H1 (cell line): ENCODE measurements at regions not wholly inside any gene's neighbourhood (a gene's known extent, or its start where the extent isn't known, plus 50 kb on each side); places are given as distances from the start of the nearest gene placed in this dataset.

ENCODE experiments used
- CTCF ChIA-PET: fragments of 300-600 bp; sonication (Branson Sonifier 250); formaldehyde crosslinking; loops from one replicate; lab custom pipeline; 2021; ENCODE audit not compliant: partially characterized antibody; lab: Charles Lee
- POLR2A ChIA-PET: fragments of 300-600 bp; sonication (Branson Sonifier 250); formaldehyde crosslinking; loops from one replicate; lab custom pipeline; 2021; ENCODE audit warnings: inconsistent platforms; ENCODE audit not compliant: partially characterized antibody; lab: Charles Lee
- DNase-seq, 2 experiments: peaks; one replicate each; pipeline versions ENCODE4 v3.0.0 to v3.0.0-alpha.2; 2010 to 2022; ENCODE audit warnings: low spot score in 2 of 2, low read depth in 1 of 2, mixed read lengths in 1 of 2
- FAIRE-seq: peaks from 2 replicates; lab custom pipeline; 2011; peaks lifted over from hg19 to GRCh38; lab: Jason Lieb, UNC
- H2AFZ ChIP-seq: 2 replicates; pipeline ENCODE4 v1.8.1; 2012; ENCODE audit warnings: low read length, inconsistent platforms
- H2AK5ac ChIP-seq: 2 replicates; pipeline ENCODE4 v1.6.1; 2013; ENCODE audit warnings: low read depth, low read length
- H2BK120ac ChIP-seq: replicated peaks from 2 replicates; pipeline ENCODE3; 2013; ENCODE audit warnings: low read depth, low read length, inconsistent platforms
- H2BK12ac ChIP-seq: 2 replicates; pipeline ENCODE4 v1.6.1; 2013; ENCODE audit warnings: low read depth, low read length
- H2BK15ac ChIP-seq: 2 replicates; pipeline ENCODE4 v1.6.1; 2013; ENCODE audit warnings: low read length
- H2BK20ac ChIP-seq: 2 replicates; pipeline ENCODE4 v1.6.1; 2013; ENCODE audit warnings: low read length
- H2BK5ac ChIP-seq: 2 replicates; pipeline ENCODE4 v1.6.1; 2013; ENCODE audit warnings: low read depth, low read length
- H3K14ac ChIP-seq: 2 replicates; pipeline ENCODE4 v1.6.1; 2013; ENCODE audit warnings: inconsistent platforms; ENCODE audit not compliant: insufficient read length
- H3K18ac ChIP-seq: 2 replicates; pipeline ENCODE4 v1.6.1; 2013; ENCODE audit warnings: low read length; ENCODE audit errors: extremely low read depth
- H3K23ac ChIP-seq: 2 replicates; pipeline ENCODE4 v1.6.1; 2013; ENCODE audit warnings: inconsistent platforms; ENCODE audit not compliant: insufficient read length
- H3K23me2 ChIP-seq: 2 replicates; pipeline ENCODE4 v1.6.1; 2013; ENCODE audit warnings: low read depth, low read length
- H3K27ac ChIP-seq: 2 replicates; pipeline ENCODE4 v1.6.1; 2011; ENCODE audit warnings: low read depth, low read length, inconsistent platforms
- H3K27me3 ChIP-seq, 4 experiments: replicated peaks in 1 of 4; 1 replicate in 1 of 4; 2 replicates in 3 of 4; pipeline versions ENCODE4 v1.6.1 to v1.8.1; 2011 to 2013; ENCODE audit warnings: low read length in 3 of 4, mild to moderate bottlenecking in 3 of 4, inconsistent platforms in 2 of 4, mixed read lengths in 2 of 4, moderate library complexity in 1 of 4; ENCODE audit not compliant: control insufficient read depth in 3 of 4, insufficient read depth in 3 of 4; ENCODE audit errors: extremely low read depth in 1 of 4
- H3K36me3 ChIP-seq, 4 experiments: 2 replicates each; pipeline versions ENCODE4 v1.6.1 to v1.8.1; 2011 to 2013; ENCODE audit warnings: mild to moderate bottlenecking in 4 of 4, low read length in 3 of 4, moderate library complexity in 2 of 4, control low read depth in 1 of 4, inconsistent platforms in 1 of 4; ENCODE audit not compliant: insufficient read depth in 4 of 4, control insufficient read depth in 2 of 4
- H3K4ac ChIP-seq: replicated peaks from 2 replicates; pipeline ENCODE3; 2013; ENCODE audit warnings: low read length, low read depth, mixed read lengths, inconsistent platforms; ENCODE audit not compliant: insufficient read length
- H3K4me1 ChIP-seq, 4 experiments: replicated peaks in 1 of 4; 1 replicate in 1 of 4; 2 replicates in 3 of 4; pipeline versions ENCODE4 v1.6.1 to v1.8.1; 2011 to 2013; ENCODE audit warnings: low read length in 3 of 4, inconsistent platforms in 2 of 4, mixed read lengths in 1 of 4; ENCODE audit not compliant: insufficient read depth in 4 of 4, control insufficient read depth in 3 of 4
- H3K4me2 ChIP-seq, 2 experiments: 2 replicates each; pipeline versions ENCODE4 v1.6.1 to v1.8.1; 2011 to 2013; ENCODE audit warnings: low read depth in 2 of 2, low read length in 2 of 2, control low read depth in 1 of 2, inconsistent platforms in 1 of 2, mild to moderate bottlenecking in 1 of 2; ENCODE audit not compliant: insufficient read depth in 1 of 2
- H3K4me3 ChIP-seq, 4 experiments: fragments of 200-600, 300-600 bp in 1 of 4; sonication (generic), shearing (Covaris generic), sonication (Bioruptor Twin) in 1 of 4; 2 replicates each; pipeline versions ENCODE4 v1.5.1 to v1.8.1; 2011 to 2016; ENCODE audit warnings: low read length in 4 of 4, low read depth in 3 of 4, control low read depth in 2 of 4, inconsistent platforms in 2 of 4, mild to moderate bottlenecking in 2 of 4, mixed read lengths in 1 of 4, moderate library complexity in 1 of 4; ENCODE audit not compliant: insufficient read depth in 2 of 4; ENCODE audit errors: extremely low read depth in 1 of 4
- H3K56ac ChIP-seq: replicated peaks from 2 replicates; pipeline ENCODE3; 2013; ENCODE audit warnings: low read depth, mild to moderate bottlenecking, mixed read lengths, low read length, inconsistent platforms; ENCODE audit not compliant: insufficient read length
- H3K79me1 ChIP-seq: 2 replicates; pipeline ENCODE4 v1.6.1; 2013; ENCODE audit warnings: low read depth, low read length, control low read depth
- H3K79me2 ChIP-seq, 2 experiments: 2 replicates each; pipeline versions ENCODE4 v1.6.1 to v1.8.1; 2012 to 2013; ENCODE audit warnings: low read length in 2 of 2, mild to moderate bottlenecking in 2 of 2, inconsistent platforms in 1 of 2; ENCODE audit not compliant: insufficient read depth in 2 of 2, control insufficient read depth in 1 of 2
- H3K9ac ChIP-seq, 4 experiments: replicated peaks in 1 of 4; 1 replicate in 1 of 4; 2 replicates in 3 of 4; pipeline versions ENCODE4 v1.6.1 to v1.8.1; 2011 to 2013; ENCODE audit warnings: low read depth in 3 of 4, low read length in 3 of 4, control low read depth in 2 of 4, mild to moderate bottlenecking in 2 of 4, moderate library complexity in 2 of 4, inconsistent platforms in 1 of 4; ENCODE audit errors: extremely low read depth in 1 of 4
- H3K9me3 ChIP-seq, 2 experiments: 2 replicates each; pipeline versions ENCODE4 v1.6.1 to v1.8.1; 2012 to 2013; ENCODE audit warnings: mild to moderate bottlenecking in 2 of 2, moderate library complexity in 2 of 2, control low read depth in 1 of 2, inconsistent platforms in 1 of 2, low read depth in 1 of 2, low read length in 1 of 2, mixed read lengths in 1 of 2; ENCODE audit not compliant: insufficient read depth in 2 of 2
- H4K20me1 ChIP-seq, 2 experiments: replicated peaks in 1 of 2; 2 replicates each; pipeline versions ENCODE3 to v1.8.1; 2011 to 2013; ENCODE audit warnings: inconsistent platforms in 2 of 2, low read length in 2 of 2, mild to moderate bottlenecking in 1 of 2; ENCODE audit not compliant: insufficient read depth in 2 of 2, control insufficient read depth in 1 of 2
- H4K5ac ChIP-seq: 2 replicates; pipeline ENCODE4 v1.6.1; 2013; ENCODE audit warnings: low read length, low read depth, mixed read lengths, inconsistent platforms; ENCODE audit not compliant: insufficient read length
- H4K8ac ChIP-seq: 2 replicates; pipeline ENCODE4 v1.8.0; 2013; ENCODE audit warnings: mild to moderate bottlenecking, moderate library complexity, low read length, inconsistent platforms; ENCODE audit not compliant: insufficient read depth; ENCODE audit errors: extremely low read depth
- H4K91ac ChIP-seq: replicated peaks from 2 replicates; pipeline ENCODE3; 2013; ENCODE audit warnings: low read length, mixed read lengths, inconsistent platforms; ENCODE audit not compliant: insufficient read length
- ATF2 ChIP-seq: IDR thresholded peaks from 2 replicates; pipeline ENCODE4 v1.6.1; 2012; ENCODE audit warnings: low read length, inconsistent platforms
- BCL11A ChIP-seq, 2 experiments: IDR thresholded peaks; one replicate each; pipeline ENCODE4 v1.6.1; 2011; ENCODE audit warnings: low read depth in 2 of 2, low read length in 2 of 2, mild to moderate bottlenecking in 2 of 2
- CTCF ChIP-seq, 3 experiments: IDR thresholded peaks; 1 replicate in 2 of 3; 2 replicates in 1 of 3; pipeline versions ENCODE4 v1.5.1 to v1.6.1; 2011; ENCODE audit warnings: low read length in 3 of 3, mild to moderate bottlenecking in 3 of 3, inconsistent platforms in 2 of 3, low read depth in 1 of 3, moderate library complexity in 1 of 3; ENCODE audit not compliant: insufficient read depth in 1 of 3; ENCODE audit errors: control extremely low read depth in 1 of 3
- GABPA ChIP-seq: IDR thresholded peaks from 2 replicates; pipeline ENCODE4 v1.6.1; 2011; ENCODE audit warnings: mild to moderate bottlenecking, low read length, moderate library complexity, borderline replicate concordance; ENCODE audit not compliant: insufficient read depth
- MAFK ChIP-seq: IDR thresholded peaks from 2 replicates; pipeline ENCODE4 v1.6.1; 2012; ENCODE audit warnings: low read depth, mild to moderate bottlenecking, improper control_type of control experiment, low read length
- ZNF274 ChIP-seq: IDR thresholded peaks from 2 replicates; pipeline ENCODE4 v1.7.0; 2012; ENCODE audit warnings: low read length, borderline replicate concordance; ENCODE audit errors: extremely low read depth
- WGBS, 2 experiments: shearing (Covaris generic) in 1 of 2; methylation state at CpG; one replicate each; pipeline versions ENCODE4 v1.1.6 to v1.1.7; 2013 to 2015; ENCODE audit warnings: low lambda C conversion rate in 2 of 2, mixed read lengths in 2 of 2, inconsistent platforms in 1 of 2, low coverage in 1 of 2, missing lambda C conversion rate in 1 of 2; ENCODE audit not compliant: insufficient replicate concordance in 2 of 2, insufficient coverage in 1 of 2, insufficient read length in 1 of 2; ENCODE audit errors: extremely low coverage in 1 of 2, missing lambda C conversion rate in 1 of 2; 5-methylcytosine and 5-hydroxymethylcytosine counted together

- 98% methylated on average over 7 of the region's 11 CpGs; no CpG with 5 or more reads in 1 of the 2 experiments for WGBS, 2 experiments
Measured at GRCh38 chr7:155863721-155864151, 51.5 kb upstream of the SHH start.

More at GRCh38 chr7:155863721-155864151, 51.5 kb upstream of the SHH start:
- Histone ChIP-seq H2BK5ac (no peak overlapping the region), H3K18ac (no peak overlapping the region), H3K27me3 (no peaks in the 10 kb centered on the region), H2AFZ (no peak overlapping the region), H3K9ac (no peak overlapping the region), H3K79me1 (no peaks in the 10 kb centered on the region), H3K23ac (no peak overlapping the region), H3K79me2 (no peaks in the 10 kb centered on the region), H3K4me3 (no peak overlapping the region), H3K4me2 (no peak overlapping the region), H3K27ac (no peak overlapping the region), H4K91ac (no peak overlapping the region), H3K23me2 (no peaks in the 10 kb centered on the region), H2BK12ac (no peak overlapping the region), H3K9me3 (0 out of 4 replicates have a peak, but pooled peaks cover 0 to 1% of the 10 kb centered on the region in 2 experiments), H4K8ac (peak overlapping the region; percentile 14; the same call in 1 of the 2 replicates), H3K4me1 (peaks cover 0 to 4% (median 0%) of the 10 kb centered on the region in 4 experiments; a peak in 1 of 7 replicates), H3K14ac (no peak overlapping the region), H2BK15ac (no peak overlapping the region), H4K5ac (no peak overlapping the region), H2AK5ac (no peak overlapping the region), H3K56ac (no peak overlapping the region), H2BK20ac (no peak overlapping the region), H3K36me3 (no peaks in the 10 kb centered on the region), H3K4ac (no peak overlapping the region), H2BK120ac (no peak overlapping the region), H4K20me1 (no peaks in the 10 kb centered on the region)
- POLR2A ChIA-PET, result interaction anchor here (0.6 kb wide), 1 partner anchor 12 kb away, joined by 3 read pairs; no protein-coding TSS in a partner anchor
- FAIRE-seq (no peak), DNase-seq (peak in 1 of 2 experiments; percentile 23)
- CTCF ChIA-PET, result interaction anchor here (1.2 to 1.9 kb wide), 4 partner anchors 10 to 293 kb away, joined by 3 to 7 read pairs (median 4); no protein-coding TSS in a partner anchor
- no peak for TF ChIP-seq GABPA
- no peak for TF ChIP-seq ZNF274
- no peak for TF ChIP-seq MAFK
- no peak for TF ChIP-seq ATF2
- no peak for TF ChIP-seq BCL11A (IDR thresholded peaks at IDR 0.05; ENCODE audit: low read depth in 2 of 2, low read length in 2 of 2)
- no peak for TF ChIP-seq CTCF (IDR thresholded peaks at IDR 0.05; ENCODE audit: control extremely low read depth in 1 of 3, insufficient read depth in 1 of 3, low read depth in 1 of 3, low read length in 3 of 3)
